ENCODE measurements at regions not wholly inside any gene's neighbourhood (a gene's known extent, or its start where the extent isn't known, plus 50 kb on each side); places are given as distances from the start of the nearest gene placed in this dataset.

- H3K9me3 ChIP-seq: no peaks in the 10 kb centered on the region
- TF ChIP-seq CTCF (IDR thresholded peaks at IDR 0.05): peak in 3 of 7 experiments; percentile 13 to 25 (median 19)
- no peak for TF ChIP-seq POLR2A (IDR thresholded peaks at IDR 0.05)
- H3K4me1 ChIP-seq: no peaks in the 10 kb centered on the region
- H3K27me3 ChIP-seq: no peaks in the 10 kb centered on the region
- no peaks in the 10 kb centered on the region for H3K36me3 ChIP-seq (replicated peaks in 1 of 2; ENCODE audit: insufficient read depth in 1 of 2, low read depth in 2 of 2)
- H3K27ac ChIP-seq: no peak overlapping the region
- intact Hi-C loops (cut with DNase I): no loop called here
- H3K4me3 ChIP-seq: no peak overlapping the region
- ATAC-seq (peak; percentile 30), DNase-seq (peak in 3 of 4 donors; percentile 8 to 37 (median 22))
- WGBS, 2 donors: 52 to 55% methylated on average over 9 of the region's 9 CpGs
Measured at GRCh38 chr4:138835832-138836533, 179.6 kb upstream of the NOCT start.

GRCh38 chr4:138833974-138834373 is 181.6 kb upstream of the NOCT start:
- H3K9me3 ChIP-seq: no peaks in the 10 kb centered on the region
- H3K27me3 ChIP-seq: no peaks in the 10 kb centered on the region
- ATAC-seq: no peak
- no peak overlapping the region for H3K4me3 ChIP-seq
- no peaks in the 10 kb centered on the region for H3K4me1 ChIP-seq
- no peak overlapping the region for H3K27ac ChIP-seq
- TF ChIP-seq CTCF (IDR thresholded peaks at IDR 0.05): no peak
- TF ChIP-seq POLR2A (IDR thresholded peaks at IDR 0.05): no peak
- 33 to 53% methylated on average over 3 of the region's 3 CpGs for WGBS, 2 donors
- intact Hi-C loops (cut with DNase I): no loop called here
- no peaks in the 10 kb centered on the region for H3K36me3 ChIP-seq (replicated peaks in 1 of 2; ENCODE audit: insufficient read depth in 1 of 2, low read depth in 2 of 2)
- no peak for DNase-seq

- H3K4me3 ChIP-seq: no peak overlapping the region
- H3K36me3 ChIP-seq (replicated peaks in 1 of 2; ENCODE audit: insufficient read depth in 1 of 2, low read depth in 2 of 2): no peaks in the 10 kb centered on the region
- no peaks in the 10 kb centered on the region for H3K27me3 ChIP-seq
- H3K4me1 ChIP-seq: no peaks in the 10 kb centered on the region
- ATAC-seq: no peak
- H3K27ac ChIP-seq: no peak overlapping the region
- DNase-seq: no peak
- TF ChIP-seq POLR2A (IDR thresholded peaks at IDR 0.05) (no peak), CTCF (IDR thresholded peaks at IDR 0.05) (no peak)
- intact Hi-C loops (cut with DNase I): no loop called here
- 82 to 88% methylated on average over 1 of the region's 1 CpG for WGBS, 2 donors
- no peaks in the 10 kb centered on the region for H3K9me3 ChIP-seq
Measured at GRCh38 chr4:138832563-138832962, 183.0 kb upstream of the NOCT start.

GRCh38 chr4:138831948-138832347 is 183.6 kb upstream of the NOCT start:
- intact Hi-C loops (cut with DNase I): no loop called here
- no peak for DNase-seq
- Histone ChIP-seq H3K36me3 (replicated peaks in 1 of 2; ENCODE audit: insufficient read depth in 1 of 2, low read depth in 2 of 2) (no peaks in the 10 kb centered on the region), H3K4me3 (no peak overlapping the region), H3K27me3 (no peaks in the 10 kb centered on the region), H3K9me3 (no peaks in the 10 kb centered on the region), H3K27ac (no peak overlapping the region), H3K4me1 (no peaks in the 10 kb centered on the region)
- TF ChIP-seq POLR2A (IDR thresholded peaks at IDR 0.05) (no peak), CTCF (IDR thresholded peaks at IDR 0.05) (no peak)
- 52 to 59% methylated on average over 2 of the region's 2 CpGs for WGBS, 2 donors
- ATAC-seq: no peak

GRCh38 chr4:138828926-138829325 is 186.7 kb upstream of the NOCT start:
- whole genome bisulfite sequencing, 2 donors: 93 to 100% methylated on average over 1 of the region's 1 CpG
- Histone ChIP-seq H3K27me3 (no peaks in the 10 kb centered on the region), H3K36me3 (replicated peaks in 1 of 2; ENCODE audit: insufficient read depth in 1 of 2, low read depth in 2 of 2) (no peaks in the 10 kb centered on the region)

More at GRCh38 chr4:138828926-138829325, 186.7 kb upstream of the NOCT start:
- no peak for DNase-seq
- Histone ChIP-seq H3K9me3 (no peaks in the 10 kb centered on the region), H3K4me1 (no peaks in the 10 kb centered on the region), H3K4me3 (no peak overlapping the region), H3K27ac (no peak overlapping the region)
- ATAC-seq: no peak
- intact Hi-C loops (cut with DNase I): no loop called here
- TF ChIP-seq CTCF (IDR thresholded peaks at IDR 0.05) (no peak), POLR2A (IDR thresholded peaks at IDR 0.05) (no peak)
